Hindlimb muscle (tissue), 1 donor: ENCODE measurements at regions not wholly inside any gene's neighbourhood (a gene's known extent, or its start where the extent isn't known, plus 50 kb on each side); places are given as distances from the start of the nearest gene placed in this dataset.
"Not testable (repeated sequence)": the region's sequence is repeated elsewhere in the genome, so short reads cannot be mapped to it uniquely, and the experiment has no call there.

ENCODE experiments used
- DNase-seq: peaks from one replicate; pipeline ENCODE4 v3.0.0-alpha.2; 2013

DNA sequence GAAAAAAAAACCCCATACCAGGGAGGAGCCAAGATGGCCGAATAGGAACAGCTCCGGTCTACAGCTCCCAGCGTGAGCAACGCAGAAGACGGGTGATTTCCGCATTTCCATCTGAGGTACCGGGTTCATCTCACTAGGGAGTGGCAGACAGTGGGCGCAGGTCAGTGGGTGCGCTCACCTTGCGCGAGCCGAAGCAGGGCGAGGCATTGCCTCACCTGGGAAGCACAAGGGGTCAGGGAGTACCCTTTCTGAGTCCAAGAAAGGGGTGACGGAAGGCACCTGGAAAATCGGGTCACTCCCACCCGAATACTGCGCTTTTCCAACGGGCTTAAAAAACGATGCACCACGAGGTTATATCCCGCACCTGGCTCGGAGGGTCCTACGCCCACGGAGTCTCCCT, 1328.6 kb downstream of the GRIK2 start:
- not testable (repeated sequence) for DNase-seq

DNA sequence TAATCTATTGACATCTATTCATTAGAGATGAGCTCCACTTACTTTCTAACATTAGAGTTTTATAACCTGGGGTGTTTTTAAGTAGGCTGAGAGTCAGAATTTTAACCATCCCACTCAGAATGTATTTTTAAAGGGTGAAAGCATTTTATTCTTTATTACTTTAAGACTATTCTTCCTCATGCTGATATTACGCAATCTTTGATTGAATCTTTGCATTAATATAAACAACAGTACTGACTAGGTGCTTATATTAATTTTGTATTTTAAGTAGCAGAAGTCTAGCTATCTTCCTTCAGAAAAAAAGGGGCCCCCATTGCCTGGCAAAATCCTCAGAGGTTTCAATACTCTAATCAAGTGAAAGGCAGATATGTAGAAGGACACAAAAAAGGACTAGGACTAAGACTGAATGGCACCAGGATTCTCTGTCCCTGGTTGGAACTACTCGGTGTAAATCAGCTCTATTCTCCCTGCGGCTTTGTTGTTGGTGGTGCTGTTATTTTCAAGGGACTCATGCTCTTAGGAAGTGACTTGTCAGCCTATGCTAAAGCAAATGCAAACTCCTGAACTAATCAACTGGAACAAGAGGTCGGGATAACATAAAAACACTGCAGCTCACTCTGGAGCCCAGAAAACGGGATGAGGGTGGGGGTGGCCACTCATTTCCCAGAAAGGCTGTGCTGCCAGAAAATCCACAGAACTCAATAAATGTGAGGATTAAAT, 1324.4 kb downstream of the GRIK2 start:
- DNase-seq: no peak

DNA sequence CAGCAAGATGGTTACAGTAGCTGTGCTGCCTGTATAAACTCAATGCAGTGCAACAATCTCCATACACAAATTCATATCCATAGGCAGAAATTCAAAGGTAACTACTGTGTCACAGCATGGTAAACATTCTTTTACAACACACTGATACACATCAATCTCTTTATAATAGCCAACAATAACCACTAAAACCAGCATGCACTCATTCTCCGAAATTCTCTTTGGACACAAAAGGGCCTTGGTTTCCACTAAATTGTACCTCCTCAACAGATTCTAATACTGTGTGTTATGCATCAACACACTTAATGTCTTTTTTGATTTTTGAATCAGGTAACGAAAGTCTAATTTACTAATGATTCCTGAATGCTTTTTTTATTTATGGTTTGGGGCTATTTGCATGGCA, 1323.7 kb downstream of the GRIK2 start:
- DNase-seq: no peak

DNA sequence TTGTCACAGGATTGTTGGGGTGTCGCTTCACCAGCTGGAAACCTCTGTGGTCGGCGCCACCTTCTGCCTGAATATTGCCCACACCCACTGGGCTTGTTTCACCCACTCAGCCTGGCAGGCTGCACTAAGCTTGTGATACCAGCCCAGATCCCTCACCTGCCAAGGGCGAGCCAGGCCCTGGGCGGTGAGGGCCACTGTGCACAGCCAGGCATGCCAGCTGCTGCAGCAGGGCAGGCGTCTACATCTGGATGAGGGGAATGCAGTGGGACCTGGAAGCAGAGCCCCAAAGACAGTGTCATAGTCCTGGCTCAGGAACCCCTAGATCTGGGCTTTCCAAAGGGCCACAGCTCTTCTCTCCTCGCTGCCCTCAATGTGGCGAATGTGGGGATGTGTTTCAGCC, 1307.5 kb downstream of the GRIK2 start:
- DNase-seq: no peak

DNA sequence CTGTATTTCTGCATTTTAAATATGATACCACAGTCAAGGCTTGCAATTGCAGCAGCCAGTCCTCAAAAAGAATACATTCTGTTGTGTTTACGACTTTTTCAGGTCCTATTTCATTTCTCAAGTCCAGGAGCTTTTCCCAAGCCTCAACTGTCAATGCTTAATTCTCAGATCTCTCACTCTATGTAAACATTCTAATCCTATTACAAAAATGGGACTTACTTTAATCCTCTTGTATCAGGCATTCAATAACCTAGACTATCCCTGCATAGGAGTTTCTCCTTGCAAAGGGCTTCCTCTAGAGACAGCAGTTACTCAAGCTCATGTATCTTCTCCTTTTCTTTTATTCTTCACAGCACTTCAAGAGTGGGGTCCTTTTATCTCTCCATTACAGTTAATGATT, 1293.0 kb downstream of the GRIK2 start:
- DNase-seq: no peak

DNA sequence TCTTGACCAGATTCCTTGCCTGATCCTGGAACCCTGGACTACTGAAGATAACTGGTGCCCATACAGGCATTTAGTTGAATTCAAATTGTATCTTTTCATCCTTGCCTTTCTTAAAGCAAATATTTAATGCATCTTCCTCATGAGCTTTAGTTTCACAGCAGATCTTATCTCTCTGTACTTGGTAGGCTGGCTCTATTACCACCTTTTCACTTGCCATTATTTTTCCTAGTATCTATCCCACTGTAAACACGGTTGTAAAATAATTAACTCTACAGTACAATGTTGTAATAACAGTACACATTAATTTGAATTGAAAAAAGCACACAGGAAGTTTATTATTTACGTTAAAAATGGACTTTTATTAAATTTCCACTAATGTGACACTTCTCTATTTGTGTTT, 1286.9 kb downstream of the GRIK2 start:
- DNase-seq: no peak

DNA sequence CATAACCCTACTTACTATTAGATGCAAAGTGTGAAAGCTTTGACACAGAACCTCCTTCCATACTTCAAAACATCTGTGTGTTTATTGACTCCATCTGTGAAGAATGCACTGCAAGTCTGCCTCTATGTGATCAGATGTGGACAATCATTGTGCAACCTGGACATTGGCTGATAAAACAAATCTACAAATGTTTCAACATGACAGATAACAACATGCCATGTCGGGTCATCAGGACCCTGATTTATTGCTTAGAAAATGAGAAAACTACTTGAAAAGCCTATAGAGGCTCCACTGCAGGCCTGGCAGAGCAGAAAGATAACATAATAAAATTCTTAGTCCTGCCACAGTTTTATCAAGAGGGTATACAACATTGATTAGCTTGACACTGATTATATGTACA, 1286.4 kb downstream of the GRIK2 start:
- no peak for DNase-seq

DNA sequence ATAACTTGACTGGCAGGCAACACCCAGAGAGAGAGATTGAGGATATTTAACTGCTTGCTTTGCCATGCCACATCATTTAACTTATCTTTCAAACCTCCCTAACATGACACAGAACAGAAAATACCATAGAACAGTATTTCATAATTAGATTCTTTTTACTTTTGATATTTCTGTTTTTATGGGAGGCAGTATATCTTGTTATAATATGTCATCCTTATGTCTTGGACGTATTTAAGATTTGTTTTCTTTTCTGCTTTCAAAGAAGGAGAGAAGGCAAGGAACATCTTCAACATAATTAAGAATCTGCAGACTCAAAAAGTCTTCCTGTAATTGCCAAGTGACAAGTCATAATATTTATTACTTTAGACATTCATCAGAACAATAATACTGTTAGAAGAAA, 1283.7 kb downstream of the GRIK2 start:
- DNase-seq: no peak

DNA sequence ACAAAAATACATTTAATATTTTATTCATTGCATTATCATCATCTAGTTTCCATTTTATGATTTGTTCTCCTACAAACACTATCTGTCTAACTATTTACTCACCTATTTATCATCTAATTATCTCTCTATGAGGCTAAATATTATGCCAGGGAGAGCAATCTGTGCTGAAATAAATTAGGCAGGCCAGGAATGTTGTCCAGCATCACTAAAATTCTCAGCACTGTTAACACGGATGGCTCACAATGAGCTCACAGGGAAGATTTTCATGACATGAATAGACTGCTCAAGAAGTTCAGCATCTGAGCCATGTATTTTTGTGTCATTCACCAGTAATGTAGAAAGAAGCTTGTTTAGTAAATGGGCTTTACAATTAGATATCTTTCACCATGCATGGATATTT, 1277.2 kb downstream of the GRIK2 start:
- DNase-seq: no peak

DNA sequence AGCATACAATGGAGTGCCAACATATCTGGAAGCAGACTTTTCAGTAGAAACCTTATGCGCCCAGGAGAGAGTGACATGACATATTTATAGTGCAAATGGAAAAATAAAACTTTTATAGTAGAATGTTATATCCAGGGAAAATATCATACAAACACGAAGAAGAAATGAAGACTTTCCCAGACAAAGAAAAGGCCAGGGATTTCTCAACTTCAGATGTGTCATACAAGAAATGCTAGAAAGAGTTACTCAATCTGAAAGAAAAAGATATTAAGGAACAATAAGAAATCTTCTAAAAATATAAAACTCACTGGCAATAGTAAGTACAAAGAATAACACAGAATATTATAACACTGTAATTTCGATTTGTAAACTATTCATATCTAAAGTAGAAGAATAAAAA, 1269.3 kb downstream of the GRIK2 start:
- DNase-seq: no peak

DNA sequence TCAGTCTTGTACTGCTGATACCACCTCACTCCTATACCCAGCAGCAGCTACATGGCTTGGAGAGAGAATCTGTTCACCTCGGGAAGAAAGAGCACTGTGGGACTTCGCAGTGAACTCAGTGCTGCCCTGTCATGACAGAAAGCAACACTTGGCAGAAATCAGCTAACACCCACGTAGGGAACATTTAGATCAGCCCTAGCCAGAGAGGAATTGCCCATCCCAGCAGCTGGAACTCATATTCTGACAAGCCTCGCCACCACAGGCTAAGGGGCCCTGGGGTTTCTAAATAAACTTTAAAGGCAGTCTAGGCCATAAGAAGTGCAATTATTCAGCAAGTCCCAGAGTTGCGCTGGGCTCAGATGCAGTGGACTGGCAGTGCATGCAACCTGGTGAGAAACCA, 1266.8 kb downstream of the GRIK2 start:
- no peak for DNase-seq

DNA sequence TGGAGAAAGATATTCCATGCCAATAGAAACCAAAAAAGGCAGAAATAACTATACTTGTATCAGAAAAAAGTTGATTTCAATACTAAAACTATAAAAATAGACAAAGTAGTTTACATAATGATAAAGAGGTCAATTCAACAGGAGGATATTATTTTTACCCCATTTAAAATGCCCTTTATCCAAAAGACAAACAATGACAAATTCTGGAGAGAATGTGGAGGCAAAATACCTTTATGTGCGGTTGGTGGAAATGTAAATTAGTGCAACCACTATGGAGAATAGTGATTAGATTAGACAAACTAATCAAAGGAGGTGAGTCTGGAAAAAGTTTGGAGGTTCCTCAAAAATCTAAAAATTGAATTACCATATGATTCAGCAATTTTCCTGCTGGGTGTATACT, 1262.3 kb downstream of the GRIK2 start:
- DNase-seq: no peak

DNA sequence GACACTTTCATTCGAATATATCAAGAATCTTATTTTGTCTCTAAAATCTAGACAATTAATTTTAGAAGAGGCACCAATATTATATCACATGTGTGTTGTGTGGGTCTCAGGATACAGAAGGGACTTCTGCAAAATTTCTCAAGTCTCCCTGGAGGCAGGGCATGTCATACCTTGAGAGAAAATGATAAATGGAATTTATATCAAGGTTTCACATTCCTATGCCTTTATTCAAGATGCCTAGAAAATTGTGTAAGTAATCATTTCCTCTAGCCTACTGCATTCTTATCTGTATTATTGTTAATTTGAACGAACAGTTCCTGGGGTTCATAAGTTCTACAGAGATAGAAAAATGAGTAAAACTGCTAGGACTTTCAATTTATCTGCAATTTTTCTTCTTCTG, 1247.9 kb downstream of the GRIK2 start:
- no peak for DNase-seq

DNA sequence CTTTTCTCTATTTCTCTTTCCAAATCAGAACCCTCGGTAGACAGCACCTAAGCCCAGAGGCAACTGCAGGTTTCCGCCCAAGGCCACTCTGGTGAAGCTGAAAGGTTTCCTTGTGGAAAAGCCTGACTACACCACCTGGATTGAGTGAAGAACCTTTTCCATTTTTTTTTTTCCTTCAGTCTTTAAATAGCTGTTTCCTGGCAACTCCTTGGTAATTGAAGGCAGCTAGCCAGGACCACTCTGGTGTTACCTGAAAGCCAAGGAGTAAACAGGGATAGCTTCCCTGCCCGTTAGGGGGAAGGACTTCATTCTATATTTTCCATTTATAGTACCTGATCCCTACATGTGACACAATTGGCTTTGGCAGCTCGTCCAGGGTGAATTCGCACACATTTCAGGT, 1238.4 kb downstream of the GRIK2 start:
- no peak for DNase-seq

DNA sequence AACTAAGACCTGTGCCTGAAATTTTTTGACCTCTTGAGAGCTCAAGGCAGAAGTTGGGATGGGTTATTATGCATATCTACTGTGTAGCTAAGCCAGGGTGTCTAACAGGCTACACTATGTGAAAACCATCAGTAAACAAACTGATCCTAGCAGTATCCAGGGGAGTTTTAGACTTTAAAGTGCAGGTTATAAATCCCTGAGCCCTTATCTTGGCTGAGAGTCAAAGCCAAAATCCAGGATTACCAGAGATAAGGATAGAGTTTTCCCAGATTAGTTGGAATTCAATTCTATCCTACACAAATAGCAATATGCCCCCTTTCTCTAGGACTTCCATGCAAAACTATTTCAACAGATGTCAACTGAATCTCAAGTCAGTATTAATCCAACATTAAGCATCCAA, 1229.7 kb downstream of the GRIK2 start:
- no peak for DNase-seq

DNA sequence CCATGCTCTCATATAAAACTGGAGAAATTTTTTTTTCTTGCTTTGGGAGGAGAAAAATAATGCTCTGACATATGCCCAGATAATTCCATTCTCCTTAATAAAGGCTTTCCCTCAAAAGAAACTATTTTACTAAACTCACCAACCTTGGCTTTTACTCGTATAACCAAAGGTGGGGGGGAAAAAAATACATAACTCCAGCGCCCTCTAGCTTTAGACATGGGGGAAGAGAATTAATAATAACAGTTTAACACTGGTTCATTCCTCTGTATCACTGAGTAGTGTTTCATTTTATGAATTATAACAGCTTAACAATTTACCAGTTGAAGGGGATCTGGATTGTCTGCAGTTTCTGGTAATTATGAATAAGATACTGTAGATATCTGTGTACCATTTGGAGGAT, 1226.1 kb downstream of the GRIK2 start:
- DNase-seq: no peak

DNA sequence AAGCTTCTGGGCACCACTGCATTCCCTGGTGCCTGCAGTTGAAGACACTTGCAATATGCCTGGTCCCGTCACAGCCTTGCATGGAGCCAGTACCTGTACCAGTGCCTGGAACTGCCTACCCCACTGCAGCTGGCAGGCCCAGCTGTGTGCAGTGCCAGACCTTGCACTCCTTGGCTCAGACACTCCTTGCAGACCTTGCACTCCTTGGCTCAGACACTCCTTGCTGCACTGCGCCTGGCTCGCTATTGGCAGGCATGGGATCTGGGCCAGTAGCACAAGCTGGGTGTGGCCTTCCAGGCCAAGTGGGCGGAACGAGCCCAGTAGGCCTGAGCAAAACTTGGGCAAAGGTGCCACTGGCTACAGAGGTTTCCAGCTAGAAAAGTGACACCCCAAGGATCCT, 1189.1 kb downstream of the GRIK2 start:
- no peak for DNase-seq

DNA sequence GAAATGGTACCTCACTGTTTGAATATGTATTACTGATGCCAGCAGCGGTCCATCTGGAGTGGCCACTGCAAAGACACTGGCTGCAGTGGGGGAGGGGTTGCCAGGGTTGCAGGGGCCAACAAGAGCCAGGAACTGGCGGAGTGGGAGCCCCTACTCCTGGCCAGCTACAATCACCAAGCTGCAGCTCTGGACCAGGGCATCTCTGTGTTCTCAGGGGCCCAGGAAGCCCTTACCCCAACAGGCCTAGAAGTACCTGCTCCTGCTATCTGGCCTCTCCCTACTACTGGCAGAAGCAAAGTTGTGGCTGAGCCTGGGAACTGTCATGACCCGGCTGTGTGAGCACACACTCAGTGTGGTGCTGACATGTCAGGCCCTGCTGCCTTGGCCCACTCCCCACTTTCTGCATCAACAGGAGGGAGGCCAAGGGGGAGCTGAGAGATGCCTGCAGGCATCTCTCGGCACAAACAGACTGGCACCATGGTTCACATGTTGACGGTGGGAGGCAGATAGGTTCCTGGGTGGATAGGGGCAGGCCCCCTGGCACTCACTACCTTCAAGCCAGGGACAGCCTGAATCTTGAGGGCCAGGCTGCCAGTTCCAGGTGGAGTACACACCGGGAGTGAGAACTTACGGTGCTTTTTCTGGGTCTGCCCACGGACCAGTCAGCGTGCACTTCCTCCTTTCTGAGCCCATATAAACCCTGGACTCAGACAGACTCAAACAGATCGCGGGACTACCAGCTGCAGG, 1188.0 kb downstream of the GRIK2 start:
- DNase-seq: no peak

DNA sequence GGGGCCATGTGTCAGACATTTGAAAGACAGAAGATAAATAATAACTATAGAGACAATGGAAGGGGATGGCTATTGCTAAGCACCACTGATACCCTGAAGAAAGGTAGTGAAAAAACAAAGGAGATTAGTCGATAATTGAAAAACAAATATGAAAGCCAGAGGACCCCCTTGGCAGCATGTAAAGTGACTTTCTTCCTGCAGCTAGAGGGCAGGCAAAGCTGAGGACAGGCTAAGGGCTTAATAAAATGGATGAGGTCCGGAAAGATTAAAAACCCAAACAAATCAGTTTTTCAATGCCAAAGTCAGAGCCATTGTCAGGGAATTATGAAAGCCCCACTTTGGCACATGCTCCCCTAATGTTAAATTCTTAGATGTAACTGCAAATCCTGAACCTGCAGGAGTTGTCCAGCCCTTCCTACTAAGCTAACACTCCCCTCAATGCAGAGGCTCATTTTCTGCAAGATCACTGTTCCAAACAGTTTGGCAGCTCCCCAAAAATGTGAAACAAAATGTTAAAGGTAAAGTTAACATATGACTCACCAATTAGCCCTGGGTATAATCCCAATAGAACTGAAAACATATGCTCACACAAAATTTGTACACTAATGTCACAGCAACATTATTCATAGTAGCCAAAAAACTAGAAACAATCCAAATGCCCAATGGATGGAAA, 1177.9 kb downstream of the GRIK2 start:
- DNase-seq: no peak

DNA sequence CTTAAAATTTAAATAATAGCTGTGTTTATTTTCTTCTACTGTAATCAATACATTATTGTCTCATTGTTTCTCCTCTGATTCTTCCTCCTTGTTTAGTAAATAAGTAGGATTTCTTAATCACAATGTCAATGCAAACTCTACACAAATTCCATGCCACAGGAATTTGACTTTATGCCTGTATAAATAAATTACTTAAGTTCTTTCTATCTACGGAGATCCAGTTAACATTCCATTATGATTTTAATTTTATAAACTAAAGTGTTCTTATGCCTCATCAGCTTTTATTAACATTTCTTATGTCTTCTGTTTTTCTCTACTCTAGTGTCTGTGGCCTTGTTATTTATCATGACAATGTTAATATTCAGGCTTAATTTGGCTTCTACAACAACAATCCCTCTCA, 1169.2 kb downstream of the GRIK2 start:
- DNase-seq: no peak

DNA sequence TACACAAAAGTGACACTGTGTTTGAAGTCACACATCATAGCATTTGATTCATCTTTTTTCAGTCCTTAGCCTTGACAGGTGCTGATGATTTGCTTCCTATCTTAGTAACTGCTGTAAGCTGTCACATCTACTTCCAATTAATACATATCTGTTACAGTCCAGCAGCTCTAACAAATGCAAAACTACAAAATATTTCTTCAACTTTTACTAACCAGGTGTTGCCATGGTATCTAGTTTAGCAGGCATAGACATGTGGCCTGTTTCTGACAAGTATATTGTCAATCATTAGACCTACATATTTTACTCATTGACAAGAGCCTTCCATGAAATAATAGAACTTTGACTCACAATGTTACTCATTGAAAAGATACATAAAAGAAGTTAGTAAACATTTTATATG, 1159.7 kb downstream of the GRIK2 start:
- DNase-seq: no peak

DNA sequence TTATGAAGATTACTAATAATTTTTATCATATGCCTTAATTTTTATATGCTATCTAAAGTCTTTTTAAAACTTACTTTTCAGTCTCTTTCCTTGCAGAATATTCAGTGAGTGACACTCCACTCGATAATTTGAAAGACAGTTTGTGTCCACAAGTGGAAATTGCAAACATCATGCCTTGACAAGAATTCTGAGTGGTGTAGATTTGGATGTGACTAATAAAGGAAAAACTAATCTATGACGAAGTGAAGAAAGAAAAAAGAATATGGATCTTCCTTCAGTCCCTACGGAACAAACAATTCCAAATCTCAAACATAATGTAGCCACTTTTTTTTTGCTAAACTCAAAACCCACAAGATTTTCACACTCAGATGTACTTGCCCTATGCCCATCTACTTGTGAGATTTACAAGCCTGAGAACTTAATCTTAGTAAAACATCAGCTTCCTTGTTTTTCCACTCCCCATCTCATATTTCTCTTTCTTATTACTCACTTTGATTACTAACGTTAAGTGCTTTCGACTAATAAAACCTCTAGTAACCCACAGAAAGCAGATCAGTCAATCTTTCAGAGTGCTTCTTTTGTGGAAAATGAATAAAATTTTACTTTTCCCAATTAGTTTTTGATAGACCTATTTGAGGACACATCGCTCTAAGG, 1155.8 kb downstream of the GRIK2 start:
- no peak for DNase-seq

DNA sequence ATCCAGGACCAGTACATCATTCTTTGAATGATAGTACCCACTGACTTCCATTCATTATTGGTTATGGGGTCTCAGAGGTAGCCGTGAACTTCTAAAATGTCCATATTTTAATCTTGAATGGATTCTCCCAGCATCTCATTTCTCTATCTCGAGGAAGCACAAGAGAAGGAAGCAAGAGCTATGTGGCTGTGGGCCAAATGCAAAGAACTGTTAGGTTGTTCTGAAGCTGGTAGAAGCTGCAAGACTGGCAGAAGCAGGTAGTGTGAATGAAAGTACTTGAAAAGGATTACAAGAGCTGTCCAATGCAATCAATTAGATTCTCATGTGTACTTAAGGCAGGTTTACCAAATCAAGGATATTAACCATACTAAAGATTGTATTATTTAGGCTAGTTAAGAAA, 1131.8 kb downstream of the GRIK2 start:
- DNase-seq: no peak

DNA sequence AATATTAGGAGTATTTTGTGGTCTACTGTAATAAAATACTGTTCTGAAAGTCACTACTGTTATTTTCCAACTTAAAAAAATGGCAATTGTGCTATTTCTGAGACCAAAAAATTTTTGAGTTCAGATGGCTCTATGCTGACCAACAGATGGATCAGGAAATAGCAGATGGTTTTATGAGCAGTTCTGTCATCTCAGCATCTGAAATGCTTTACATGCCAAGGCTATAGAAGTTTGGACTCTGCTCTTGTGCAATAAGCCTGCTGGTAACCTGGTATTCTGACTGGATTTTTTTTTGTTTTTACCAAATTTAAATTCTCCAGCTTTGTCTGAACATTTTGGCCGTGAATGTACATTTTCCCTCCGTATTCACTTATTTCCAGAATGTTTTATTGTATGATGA, 1127.5 kb downstream of the GRIK2 start:
- no peak for DNase-seq
